Tibial nerve (tissue), 4 donors: ENCODE measurements at regions not wholly inside any gene's neighbourhood (a gene's known extent, or its start where the extent isn't known, plus 50 kb on each side); places are given as distances from the start of the nearest gene placed in this dataset.

Experiments
- DNase-seq, 2 donors: peaks; one replicate each; pipeline ENCODE4 v3.0.0-alpha.2; 2019; ENCODE audit warnings: low spot score in 2 of 2
- H3K27ac ChIP-seq, 4 donors: fragments of 200-600 bp; sonication (generic) in 3 of 4; one replicate each; pipeline ENCODE4 v1.5.1; 2017 to 2019; ENCODE audit warnings: mild to moderate bottlenecking in 1 of 4
- H3K27me3 ChIP-seq, 2 donors: fragments of 200-600 bp; sonication (generic) in 1 of 2; one replicate each; pipeline versions ENCODE4 v1.5.1 to v1.6.0; 2017 to 2019
- H3K36me3 ChIP-seq, 3 donors: fragments of 200-600 bp; sonication (generic); one replicate each; pipeline ENCODE4 v1.5.1; 2018 to 2019
- H3K4me1 ChIP-seq, 4 donors: fragments of 200-600 bp; sonication (generic) in 3 of 4; one replicate each; pipeline ENCODE4 v1.5.1; 2017 to 2019
- H3K4me3 ChIP-seq, 4 donors: fragments of 200-600 bp; sonication (generic) in 3 of 4; one replicate each; pipeline ENCODE4 v1.5.1; 2017 to 2019; ENCODE audit warnings: mild to moderate bottlenecking in 1 of 4, moderate library complexity in 1 of 4
- H3K9me3 ChIP-seq, 4 donors: fragments of 200-600 bp; sonication (generic) in 3 of 4; one replicate each; pipeline ENCODE4 v1.5.1; 2017 to 2019
- EP300 ChIP-seq, 2 donors: sonication (generic); formaldehyde crosslinking; IDR thresholded peaks; one replicate each; pipeline ENCODE4 v1.6.1; 2017; ENCODE audit warnings: antibody characterized with exemption in 2 of 2, mild to moderate bottlenecking in 1 of 2
- POLR2A ChIP-seq, 2 donors: fragments of 450-650 bp; IDR thresholded peaks; one replicate each; pipeline ENCODE4 v1.6.1; 2017; ENCODE audit warnings: antibody characterized with exemption in 2 of 2, mild to moderate bottlenecking in 2 of 2, moderate library complexity in 2 of 2
- WGBS, 2 donors: methylation state at CpG; one replicate each; pipeline ENCODE4 v1.1.5; 2018; 5-methylcytosine and 5-hydroxymethylcytosine counted together
- TF ChIP-seq, protein P1 (sequence below), 5 experiments: fragments of 200-600 bp in 3 of 5; fragments of 450-650 bp in 2 of 5; sonication (generic) in 3 of 5; IDR thresholded peaks; one replicate each; pipeline ENCODE4 v1.5.1; 2016 to 2019; ENCODE audit warnings: antibody characterized with exemption in 5 of 5, mild to moderate bottlenecking in 3 of 5, moderate library complexity in 2 of 5

DNA sequence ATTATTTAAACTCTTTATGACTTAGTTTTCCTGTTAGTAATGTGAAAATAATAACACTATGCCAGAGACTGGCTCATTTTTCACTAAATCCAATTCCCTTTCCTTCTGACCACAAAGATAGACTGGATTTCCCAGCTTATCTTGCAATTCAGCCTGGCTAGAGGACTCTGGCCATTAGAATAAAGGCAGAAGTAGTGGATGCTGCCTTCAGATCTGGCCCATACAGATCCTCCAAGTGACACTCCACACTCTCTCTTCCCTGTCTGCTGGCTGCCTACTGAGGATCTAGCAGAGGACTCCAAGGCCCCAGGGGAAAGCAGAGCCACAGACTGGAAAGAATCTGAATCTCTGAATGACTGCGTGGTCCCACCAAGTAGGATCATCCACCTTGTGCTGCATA is 188.8 kb upstream of the LMNTD1 start:
- peaks cover 0 to 5% (median 0%) of the 10 kb centered on the region in 4 donors for H3K4me1 ChIP-seq
- H3K4me3 ChIP-seq, result no peak overlapping the region
- no peaks in the 10 kb centered on the region for H3K36me3 ChIP-seq
- no peaks in the 10 kb centered on the region for H3K9me3 ChIP-seq
- DNase-seq, result no peak
- no peak overlapping the region for H3K27ac ChIP-seq
- H3K27me3 ChIP-seq, result no peaks in the 10 kb centered on the region
- TF ChIP-seq EP300 (IDR thresholded peaks at IDR 0.05), result no peak
- 88 to 100% methylated on average over 1 of the region's 1 CpG for WGBS, 2 donors

DNA sequence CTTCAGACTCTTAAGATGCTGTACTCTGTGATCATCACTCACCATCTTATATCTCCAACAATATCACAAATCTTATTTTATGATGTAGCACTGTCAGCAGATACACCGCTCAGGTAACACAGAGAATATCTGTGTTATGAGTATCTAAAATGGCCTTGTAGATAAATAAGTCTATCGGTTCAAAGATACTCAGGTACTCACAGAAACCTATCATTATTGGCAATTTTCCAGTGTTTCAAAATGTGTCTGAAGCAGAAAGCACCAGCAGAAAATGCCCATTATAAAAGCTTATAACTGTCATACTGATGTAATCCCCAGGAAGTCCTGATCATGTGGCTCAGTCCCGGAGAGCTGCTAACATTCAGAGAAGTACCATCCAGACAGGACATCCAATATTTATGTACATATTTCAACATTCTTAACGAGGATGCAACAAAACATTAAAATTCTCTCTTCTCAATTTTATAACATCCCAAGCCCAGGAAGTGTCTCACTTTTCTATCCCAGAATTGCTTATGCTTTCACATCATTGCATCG is 190.7 kb upstream of the LMNTD1 start:
- Histone ChIP-seq H3K27me3 (no peaks in the 10 kb centered on the region), H3K36me3 (no peaks in the 10 kb centered on the region)

DNA sequence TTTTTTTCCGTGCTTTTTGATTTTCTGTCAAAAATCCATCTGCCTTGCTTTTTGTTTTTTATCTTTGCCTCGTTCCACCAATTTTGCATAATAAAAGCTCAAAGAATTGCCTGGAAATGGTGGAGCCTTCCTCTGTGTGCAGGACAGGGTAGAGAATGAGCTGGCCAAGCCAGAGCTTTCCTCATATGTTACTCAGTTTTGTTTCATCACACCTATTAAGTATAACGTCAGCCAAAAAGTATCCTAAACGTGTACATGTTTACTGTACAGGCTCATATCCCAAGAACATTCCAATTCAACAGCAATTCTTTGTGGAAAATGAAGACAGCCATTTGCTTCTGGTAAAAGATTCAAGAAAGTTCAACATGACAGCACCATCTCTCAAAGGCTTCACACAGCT is 191.2 kb upstream of the LMNTD1 start:
- no peak for DNase-seq
- no peaks in the 10 kb centered on the region for H3K9me3 ChIP-seq
- TF ChIP-seq, protein P1, sequence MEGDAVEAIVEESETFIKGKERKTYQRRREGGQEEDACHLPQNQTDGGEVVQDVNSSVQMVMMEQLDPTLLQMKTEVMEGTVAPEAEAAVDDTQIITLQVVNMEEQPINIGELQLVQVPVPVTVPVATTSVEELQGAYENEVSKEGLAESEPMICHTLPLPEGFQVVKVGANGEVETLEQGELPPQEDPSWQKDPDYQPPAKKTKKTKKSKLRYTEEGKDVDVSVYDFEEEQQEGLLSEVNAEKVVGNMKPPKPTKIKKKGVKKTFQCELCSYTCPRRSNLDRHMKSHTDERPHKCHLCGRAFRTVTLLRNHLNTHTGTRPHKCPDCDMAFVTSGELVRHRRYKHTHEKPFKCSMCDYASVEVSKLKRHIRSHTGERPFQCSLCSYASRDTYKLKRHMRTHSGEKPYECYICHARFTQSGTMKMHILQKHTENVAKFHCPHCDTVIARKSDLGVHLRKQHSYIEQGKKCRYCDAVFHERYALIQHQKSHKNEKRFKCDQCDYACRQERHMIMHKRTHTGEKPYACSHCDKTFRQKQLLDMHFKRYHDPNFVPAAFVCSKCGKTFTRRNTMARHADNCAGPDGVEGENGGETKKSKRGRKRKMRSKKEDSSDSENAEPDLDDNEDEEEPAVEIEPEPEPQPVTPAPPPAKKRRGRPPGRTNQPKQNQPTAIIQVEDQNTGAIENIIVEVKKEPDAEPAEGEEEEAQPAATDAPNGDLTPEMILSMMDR (IDR thresholded peaks at IDR 0.05), result no peak
- TF ChIP-seq EP300 (IDR thresholded peaks at IDR 0.05) (no peak), POLR2A (IDR thresholded peaks at IDR 0.05) (no peak)
- H3K4me1 ChIP-seq, result peaks cover 0 to 5% (median 0%) of the 10 kb centered on the region in 4 donors
- WGBS, 2 donors, result 75 to 80% methylated on average over 4 of the region's 4 CpGs
- no peaks in the 10 kb centered on the region for H3K36me3 ChIP-seq
- no peak overlapping the region for H3K4me3 ChIP-seq
- no peak overlapping the region for H3K27ac ChIP-seq
- H3K27me3 ChIP-seq, result no peaks in the 10 kb centered on the region

More for the DNA sequence above, 190.7 kb upstream of the LMNTD1 start:
- Histone ChIP-seq H3K4me3 (no peak overlapping the region), H3K4me1 (peaks cover 0 to 5% (median 0%) of the 10 kb centered on the region in 4 donors), H3K9me3 (no peaks in the 10 kb centered on the region), H3K27ac (no peak overlapping the region)
- WGBS, 2 donors, result 80 to 82% methylated on average over 5 of the region's 5 CpGs
- DNase-seq, result no peak
- TF ChIP-seq, protein P1 (IDR thresholded peaks at IDR 0.05), result no peak
- TF ChIP-seq POLR2A (IDR thresholded peaks at IDR 0.05) (no peak), EP300 (IDR thresholded peaks at IDR 0.05) (no peak)

DNA sequence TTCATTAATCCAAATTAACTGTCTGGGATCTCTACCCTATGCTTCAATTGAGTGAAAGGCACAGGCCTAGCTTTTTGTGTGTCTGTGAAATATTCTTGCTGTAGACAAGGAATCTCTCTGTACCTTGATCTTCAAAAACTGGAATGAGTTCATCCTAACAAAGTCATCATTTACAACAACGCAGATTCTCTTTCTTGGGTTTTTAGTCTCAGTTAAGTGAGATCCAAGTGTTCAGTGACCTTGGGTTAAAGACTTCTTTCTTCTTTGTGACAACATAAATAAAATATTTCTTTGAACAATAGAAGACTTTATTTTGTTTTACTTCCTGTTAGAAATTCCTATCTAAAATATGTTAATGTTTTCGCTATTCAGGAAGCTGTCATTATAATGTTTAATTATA is 192.2 kb upstream of the LMNTD1 start:
- Histone ChIP-seq H3K4me1 (peaks cover 0 to 5% (median 0%) of the 10 kb centered on the region in 4 donors), H3K4me3 (no peak overlapping the region), H3K9me3 (no peaks in the 10 kb centered on the region), H3K36me3 (no peaks in the 10 kb centered on the region), H3K27ac (no peak overlapping the region), H3K27me3 (no peaks in the 10 kb centered on the region)
- WGBS, 2 donors, result 32 to 34% methylated on average over 2 of the region's 2 CpGs
- no peak for TF ChIP-seq POLR2A (IDR thresholded peaks at IDR 0.05)
- TF ChIP-seq, protein P1 (IDR thresholded peaks at IDR 0.05), result no peak
- no peak for TF ChIP-seq EP300 (IDR thresholded peaks at IDR 0.05)
- DNase-seq, result no peak

DNA sequence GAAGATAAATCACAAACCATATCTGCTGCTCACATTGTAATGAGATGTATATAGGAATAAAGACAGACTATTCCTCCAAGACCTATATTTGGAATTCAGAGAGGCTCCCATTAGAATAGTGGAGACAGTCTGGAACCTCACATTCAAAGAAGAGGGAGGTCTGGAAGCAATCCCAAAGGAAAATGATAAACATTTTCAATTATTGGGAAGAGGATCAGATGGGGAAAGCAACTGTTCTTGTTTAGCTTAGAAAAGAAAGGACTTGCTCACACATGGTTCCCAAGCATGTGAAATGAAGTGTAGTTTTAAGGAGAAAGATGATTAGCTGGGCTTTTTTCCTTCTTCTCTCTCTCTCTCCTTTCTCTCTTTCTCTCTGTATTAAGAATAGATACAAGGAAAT is 193.0 kb upstream of the LMNTD1 start:
- H3K4me3 ChIP-seq, result no peak overlapping the region
- H3K36me3 ChIP-seq, result no peaks in the 10 kb centered on the region
- TF ChIP-seq, protein P1 (IDR thresholded peaks at IDR 0.05), result no peak
- TF ChIP-seq EP300 (IDR thresholded peaks at IDR 0.05) (no peak), POLR2A (IDR thresholded peaks at IDR 0.05) (no peak)
- H3K4me1 ChIP-seq, result peaks cover 0 to 5% (median 0%) of the 10 kb centered on the region in 4 donors
- no peaks in the 10 kb centered on the region for H3K27me3 ChIP-seq
- H3K27ac ChIP-seq, result no peak overlapping the region
- no peak for DNase-seq
- H3K9me3 ChIP-seq, result no peaks in the 10 kb centered on the region
